Tibial nerve (tissue), 3 donors: ENCODE measurements at regions not wholly inside any gene's neighbourhood (a gene's known extent, or its start where the extent isn't known, plus 50 kb on each side); places are given as distances from the start of the nearest gene placed in this dataset.

ENCODE experiments used
- CTCF ChIP-seq, 5 experiments: fragments of 200-600 bp in 3 of 5; fragments of 450-650 bp in 2 of 5; sonication (generic) in 3 of 5; IDR thresholded peaks; one replicate each; pipeline ENCODE4 v1.5.1; 2016 to 2019; ENCODE audit warnings: antibody characterized with exemption in 5 of 5, mild to moderate bottlenecking in 3 of 5, moderate library complexity in 2 of 5
- POLR2A ChIP-seq, 2 donors: fragments of 450-650 bp; IDR thresholded peaks; one replicate each; pipeline ENCODE4 v1.6.1; 2017; ENCODE audit warnings: antibody characterized with exemption in 2 of 2, mild to moderate bottlenecking in 2 of 2, moderate library complexity in 2 of 2

- no peak for TF ChIP-seq POLR2A (IDR thresholded peaks at IDR 0.05)
- no peak for TF ChIP-seq CTCF (IDR thresholded peaks at IDR 0.05)
Observed at GRCh38 chr15:62407962-62408361, 242.9 kb upstream of the C2CD4B start.
